C4-2B (cell line): ENCODE measurements at regions not wholly inside any gene's neighbourhood (a gene's known extent, or its start where the extent isn't known, plus 50 kb on each side); places are given as distances from the start of the nearest gene placed in this dataset.

Source experiments
- H3K27ac ChIP-seq: fragments of 450-650 bp; 2 replicates; pipeline ENCODE4 v1.5.1; 2017
- CTCF ChIP-seq: fragments of 450-650 bp; conservative IDR thresholded peaks from 2 replicates; pipeline ENCODE4 v1.5.1; 2017; ENCODE audit warnings: mild to moderate bottlenecking
- ZFX ChIP-seq: fragments of 450-650 bp; IDR thresholded peaks from 2 replicates; pipeline ENCODE4 v1.6.1; 2017

GRCh38 chr20:11492846-11493245 is 424.8 kb upstream of the BTBD3 start:
- H3K27ac ChIP-seq, result no peak overlapping the region
- TF ChIP-seq ZFX (no peak), CTCF (no peak)

DNA sequence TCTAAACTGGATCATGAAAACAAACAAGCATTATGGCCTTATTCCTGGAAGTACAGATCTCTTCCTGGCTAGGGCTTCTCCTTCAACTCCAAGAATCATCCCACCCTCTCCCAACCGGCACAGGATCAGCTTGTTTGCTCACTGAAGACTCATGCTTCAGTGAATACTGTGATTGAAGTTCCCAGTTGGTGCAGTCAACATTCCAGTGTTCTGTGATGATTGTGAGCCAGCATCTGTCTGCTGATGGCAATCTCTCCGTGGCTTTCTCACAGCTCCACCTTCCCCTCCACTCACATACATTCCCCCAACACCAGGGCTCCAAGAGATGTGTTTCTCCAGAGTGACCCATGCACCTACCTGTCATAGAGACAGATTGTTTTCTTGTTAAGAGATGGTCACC is 421.3 kb upstream of the BTBD3 start:
- H3K27ac ChIP-seq, result no peak overlapping the region
- TF ChIP-seq CTCF (no peak), ZFX (no peak)

- no peak for TF ChIP-seq CTCF
- H3K27ac ChIP-seq, result no peak overlapping the region
Observed at GRCh38 chr20:11497545-11497944, 420.1 kb upstream of the BTBD3 start.

DNA sequence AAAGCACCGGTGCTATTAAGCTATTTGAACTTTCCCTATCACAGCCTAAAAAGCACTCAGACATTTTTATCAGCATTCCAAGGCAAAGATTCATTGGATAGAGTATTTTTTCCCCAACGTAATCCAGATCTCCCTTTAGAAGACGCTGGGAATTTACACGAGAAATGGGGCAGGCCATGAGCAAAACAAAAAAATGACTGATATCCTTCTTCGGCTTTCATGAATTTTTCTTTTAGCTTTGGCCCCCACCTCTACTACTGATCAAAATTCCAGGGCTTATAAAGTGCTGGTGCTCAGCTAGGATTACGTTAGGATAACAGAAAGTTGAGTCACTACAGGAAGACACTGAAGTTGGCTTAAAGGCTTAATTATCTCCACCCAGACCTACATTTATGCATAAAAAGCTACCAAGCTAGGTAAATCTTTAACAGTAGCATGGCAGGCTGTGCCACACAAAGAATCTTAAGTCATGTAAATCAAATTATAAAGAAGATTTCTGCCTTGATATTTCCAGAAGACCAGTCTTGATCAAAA is 418.5 kb upstream of the BTBD3 start:
- no peak for TF ChIP-seq ZFX
- no peak for TF ChIP-seq CTCF
- H3K27ac ChIP-seq, result no peak overlapping the region

GRCh38 chr20:11502061-11502460 is 415.6 kb upstream of the BTBD3 start:
- H3K27ac ChIP-seq, result no peak overlapping the region

DNA sequence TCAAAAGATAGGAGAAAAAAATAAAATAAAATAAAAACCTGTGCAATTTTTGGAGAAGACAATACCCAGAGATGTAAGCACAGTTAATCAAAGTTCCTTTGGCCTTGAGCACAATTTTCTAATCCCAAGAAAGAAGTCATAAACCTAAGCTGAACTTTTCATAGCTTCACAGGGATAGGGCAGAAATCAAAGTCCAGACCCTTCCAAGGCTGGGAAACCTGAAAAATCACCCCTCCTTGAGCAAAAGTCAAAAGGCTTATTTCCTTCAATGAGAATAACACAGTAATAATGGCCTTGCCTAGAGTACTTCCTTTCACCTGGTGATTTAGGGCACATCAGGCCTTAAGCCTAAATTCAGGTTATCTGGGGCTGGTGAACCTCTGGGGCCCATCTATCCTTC is 415.0 kb upstream of the BTBD3 start:
- H3K27ac ChIP-seq, result no peak overlapping the region
- TF ChIP-seq CTCF (no peak), ZFX (no peak)

More at GRCh38 chr20:11502061-11502460, 415.6 kb upstream of the BTBD3 start:
- no peak for TF ChIP-seq CTCF
- no peak for TF ChIP-seq ZFX

GRCh38 chr20:11509776-11510175 is 407.9 kb upstream of the BTBD3 start:
- no peak for TF ChIP-seq CTCF
- no peak for TF ChIP-seq ZFX
- no peak overlapping the region for H3K27ac ChIP-seq
